A549 (cell line): ENCODE measurements at regions not wholly inside any gene's neighbourhood (a gene's known extent, or its start where the extent isn't known, plus 50 kb on each side); places are given as distances from the start of the nearest gene placed in this dataset.

Experiments
- ATAC-seq, 2 experiments: fragments of 200-7000 bp in 1 of 2; fragments of >200 bp in 1 of 2; cut with Nextera tagmentation in 1 of 2; cut with Tn5 transposase in 1 of 2; 3 replicates each; pipeline versions ENCODE4 v1.8.0 to v1.9.1; 2018 to 2020; ENCODE audit warnings: mild to moderate bottlenecking in 1 of 2, moderate library complexity in 1 of 2
- CTCF ChIA-PET: fragments of 300-600 bp; sonication (Branson Sonifier 250); formaldehyde crosslinking; extraction: SDS; loops from one replicate; lab custom pipeline; 2021; ENCODE audit warnings: antibody characterized with exemption, inconsistent platforms; lab: Yijun Ruan, JAX
- POLR2A ChIA-PET: fragments of 350-600 bp; formaldehyde crosslinking; extraction: SDS; loops from one replicate; lab custom pipeline; 2021; ENCODE audit warnings: antibody characterized with exemption, inconsistent platforms; lab: Yijun Ruan, JAX
- DNase-seq, 2 experiments: peaks; one replicate each; pipeline versions ENCODE4 v3.0.0 to v3.0.0-alpha.2; 2011 to 2016; ENCODE audit warnings: low read depth in 1 of 2, low spot score in 1 of 2
- FAIRE-seq: peaks from 2 replicates; lab custom pipeline; 2011; peaks lifted over from hg19 to GRCh38; lab: Jason Lieb, UNC
- H3K27ac ChIP-seq, 2 experiments: fragments of >200 bp; sonication (Bioruptor Twin); formaldehyde crosslinking; 3 replicates each; pipeline ENCODE4 v1.5.1; 2016 to 2017
- H3K4me1 ChIP-seq: fragments of >200 bp; sonication (Bioruptor Twin); formaldehyde crosslinking; 3 replicates; pipeline ENCODE4 v1.6.1; 2016
- H3K4me2 ChIP-seq: fragments of >200 bp; sonication (Bioruptor Twin); formaldehyde crosslinking; 3 replicates; pipeline ENCODE4 v1.6.1; 2016
- H3K4me3 ChIP-seq: fragments of >200 bp; sonication (Bioruptor Twin); formaldehyde crosslinking; 3 replicates; pipeline ENCODE4 v1.5.1; 2016
- H3K9me3 ChIP-seq: fragments of >200 bp; sonication (Bioruptor Twin); formaldehyde crosslinking; 3 replicates; pipeline ENCODE4 v1.6.1; 2016
- BHLHE40 ChIP-seq: IDR thresholded peaks from 2 replicates; pipeline ENCODE4 v1.6.1; 2012; ENCODE audit warnings: low read depth, low read length, inconsistent platforms
- CEBPB ChIP-seq, 2 experiments: fragments of >200 bp in 1 of 2; sonication (Bioruptor Twin) in 1 of 2; formaldehyde crosslinking in 1 of 2; IDR thresholded peaks; 2 replicates each; pipeline ENCODE4 v1.6.1; 2012 to 2016
- CTCF ChIP-seq: fragments of >200 bp; sonication (Bioruptor Twin); formaldehyde crosslinking; IDR thresholded peaks from 3 replicates; pipeline ENCODE4 v1.5.1; 2016
- EHMT2 ChIP-seq: fragments of 200-600 bp; sonication (generic); IDR thresholded peaks from 2 replicates; pipeline ENCODE4 v1.6.1; 2016; ENCODE audit warnings: antibody characterized with exemption, low read depth, mild to moderate bottlenecking, moderate library complexity
- EP300 ChIP-seq, 2 experiments: fragments of >200 bp; sonication (Bioruptor Twin); formaldehyde crosslinking; IDR thresholded peaks; 2 replicates in 1 of 2; 3 replicates in 1 of 2; pipeline ENCODE4 v1.6.1; 2016 to 2017
- FOSL2 ChIP-seq, 2 experiments: fragments of 450-650 bp in 1 of 2; fragments of >200 bp in 1 of 2; sonication (Bioruptor Twin) in 1 of 2; formaldehyde crosslinking; IDR thresholded peaks; 2 replicates each; pipeline versions ENCODE4 v1.5.0 to v1.6.1; 2016 to 2020; ENCODE audit warnings: mild to moderate bottlenecking in 1 of 2, moderate library complexity in 1 of 2
- HES2 ChIP-seq: fragments of >200 bp; sonication (Bioruptor Twin); formaldehyde crosslinking; IDR thresholded peaks from 2 replicates; pipeline ENCODE4 v1.6.1; 2016
- HMGXB4 ChIP-seq: fragments of 250-450 bp; sonication (Bioruptor Pico); IDR thresholded peaks from 2 replicates; pipeline ENCODE4 v1.5.0; 2021; ENCODE audit warnings: mild to moderate bottlenecking, moderate library complexity, borderline replicate concordance
- HOXA7 ChIP-seq: fragments of 250-450 bp; sonication (Bioruptor Pico); IDR thresholded peaks from 2 replicates; pipeline ENCODE4 v1.5.0; 2020; ENCODE audit warnings: mild to moderate bottlenecking, moderate library complexity
- JUN ChIP-seq, 2 experiments: fragments of >200 bp; sonication (Bioruptor Twin); formaldehyde crosslinking; IDR thresholded peaks; 2 replicates in 1 of 2; 3 replicates in 1 of 2; pipeline ENCODE4 v1.6.1; 2016 to 2017
- MAFK ChIP-seq: fragments of 450-650 bp; IDR thresholded peaks from 2 replicates; pipeline ENCODE4 v1.6.1; 2014; ENCODE audit not compliant: partially characterized antibody
- NPAS2 ChIP-seq: fragments of 250-450 bp; sonication (Bioruptor Pico); IDR thresholded peaks from 2 replicates; pipeline ENCODE4 v1.8.0; 2022; ENCODE audit warnings: mild to moderate bottlenecking, moderate library complexity, borderline replicate concordance
- PBX3 ChIP-seq: IDR thresholded peaks from 2 replicates; pipeline ENCODE4 v1.6.1; 2012
- RCOR1 ChIP-seq: fragments of 150-350 bp; IDR thresholded peaks from 2 replicates; pipeline ENCODE4 v1.6.1; 2014; ENCODE audit warnings: antibody characterized with exemption, low read length, low read depth
- RNF2 ChIP-seq: fragments of 200-600 bp; sonication (generic); IDR thresholded peaks from 2 replicates; pipeline ENCODE4 v1.6.1; 2016; ENCODE audit warnings: low read depth, mild to moderate bottlenecking, antibody characterized with exemption, moderate library complexity, borderline replicate concordance
- USF2 ChIP-seq: fragments of 450-650 bp; IDR thresholded peaks from 2 replicates; pipeline ENCODE4 v1.6.1; 2014; ENCODE audit warnings: antibody characterized with exemption
- ZC3H11A ChIP-seq: fragments of 450-650 bp; IDR thresholded peaks from 2 replicates; pipeline ENCODE4 v1.6.1; 2014; ENCODE audit warnings: antibody characterized with exemption, mild to moderate bottlenecking
- ZNF302 ChIP-seq: fragments of 250-450 bp; sonication (Bioruptor Pico); IDR thresholded peaks from 2 replicates; pipeline ENCODE4 v1.9.0; 2021; ENCODE audit warnings: inconsistent platforms, mild to moderate bottlenecking, moderate library complexity
- ZSCAN20 ChIP-seq: fragments of 250-450 bp; sonication (Bioruptor Pico); IDR thresholded peaks from 2 replicates; pipeline ENCODE4 v1.8.0; 2022; ENCODE audit warnings: mild to moderate bottlenecking, moderate library complexity
- WGBS: methylation state at CpG from one replicate; pipeline ENCODE4 v1.1.6; 2017; ENCODE audit errors: missing lambda C conversion rate; 5-methylcytosine and 5-hydroxymethylcytosine counted together

GRCh38 chr18:27724362-27724761 lies 452.6 kb downstream of the CDH2 start:
- ATAC-seq (no peak), FAIRE-seq (no peak), DNase-seq (no peak)
- TF ChIP-seq CEBPB (IDR thresholded peaks at IDR 0.05), result no peak
- TF ChIP-seq HES2, result no peak
- TF ChIP-seq RNF2, result no peak
- TF ChIP-seq PBX3, result no peak
- no peak overlapping the region for H3K27ac ChIP-seq
- 47% methylated on average over 2 of the region's 2 CpGs for WGBS
- no peaks in the 10 kb centered on the region for H3K4me1 ChIP-seq
- POLR2A ChIA-PET, result no interaction called here
- no peak overlapping the region for H3K4me2 ChIP-seq
- H3K4me3 ChIP-seq, result no peak overlapping the region
- CTCF ChIA-PET, result no interaction called here
- no peaks in the 10 kb centered on the region for H3K9me3 ChIP-seq

- CTCF ChIA-PET, result no interaction called here
- no peaks in the 10 kb centered on the region for H3K4me1 ChIP-seq
- H3K27ac ChIP-seq, result no peak overlapping the region
- POLR2A ChIA-PET, result no interaction called here
- 20% methylated on average over 1 of the region's 1 CpG for WGBS
- DNase-seq (no peak), FAIRE-seq (no peak), ATAC-seq (no peak)
- no peak overlapping the region for H3K4me2 ChIP-seq
- no peak overlapping the region for H3K4me3 ChIP-seq
- no peaks in the 10 kb centered on the region for H3K9me3 ChIP-seq
- TF ChIP-seq NPAS2 (CRISPR knock-in tag) (no peak), ZNF302 (CRISPR knock-in tag) (no peak), EHMT2 (no peak), MAFK (no peak), CEBPB (IDR thresholded peaks at IDR 0.05) (no peak), HOXA7 (CRISPR knock-in tag) (no peak), USF2 (no peak), HMGXB4 (CRISPR knock-in tag) (no peak), JUN (IDR thresholded peaks at IDR 0.05) (no peak), EP300 (IDR thresholded peaks at IDR 0.05) (no peak), ZSCAN20 (CRISPR knock-in tag) (no peak), FOSL2 (IDR thresholded peaks at IDR 0.05) (no peak), FOSL2 (CRISPR knock-in tag; IDR thresholded peaks at IDR 0.05) (no peak), PBX3 (no peak), CTCF (no peak), BHLHE40 (no peak), ZC3H11A (no peak), RCOR1 (no peak)
These were observed 453.8 kb downstream of the CDH2 start for GRCh38 chr18:27723168-27723567.
